ENCODE measurements at regions not wholly inside any gene's neighbourhood (a gene's known extent, or its start where the extent isn't known, plus 50 kb on each side); places are given as distances from the start of the nearest gene placed in this dataset.

GRCh38 chr12:30219047-30219446 lies 435.3 kb upstream of the TMTC1 start:
- no peak overlapping the region for H3K4me3 ChIP-seq (ENCODE audit: low read length)
- H3K9me3 ChIP-seq (ENCODE audit: low read length): no peaks in the 10 kb centered on the region
- no peaks in the 10 kb centered on the region for H3K79me2 ChIP-seq (ENCODE audit: low read length)
- H3K9me2 ChIP-seq (replicated peaks; ENCODE audit: low read length): no peaks in the 10 kb centered on the region
- no peaks in the 10 kb centered on the region for H3K4me1 ChIP-seq (ENCODE audit: insufficient read depth, low read length)
- H3K9ac ChIP-seq (ENCODE audit: low read length): no peak overlapping the region
- H3F3A ChIP-seq (ENCODE audit: low read length, unreplicated experiment): no peaks in the 10 kb centered on the region
- intact Hi-C loops (cut with micrococcal nuclease): no loop called here
- no peaks in the 10 kb centered on the region for H3K27me3 ChIP-seq (ENCODE audit: low read length)
- POLR2A ChIA-PET (ENCODE audit: unreplicated experiment): no interaction called here
- no peak overlapping the region for H3K27ac ChIP-seq (ENCODE audit: low read length)
- ATAC-seq: no peak
- BruUV-seq (replicated peaks): no TSS peak
- no peak overlapping the region for H3K4me2 ChIP-seq (ENCODE audit: low read length)
- TF ChIP-seq EZH2 (IDR thresholded peaks at IDR 0.05; ENCODE audit: low read length, unreplicated experiment) (no peak), EZH2phosphoT487 (IDR thresholded peaks at IDR 0.05; ENCODE audit: borderline replicate concordance, low read length) (no peak), CTCF (conservative IDR thresholded peaks at IDR 0.05; ENCODE audit: low read depth, low read length) (no peak)
- H2AFZ ChIP-seq (ENCODE audit: low read length): no peak overlapping the region
- DNase-seq: no peak
- H3K36me3 ChIP-seq (ENCODE audit: low read depth, low read length): no peaks in the 10 kb centered on the region
- H4K20me1 ChIP-seq (ENCODE audit: low read length): no peaks in the 10 kb centered on the region
- CTCF ChIA-PET: no interaction called here

- POLR2A ChIA-PET (ENCODE audit: unreplicated experiment): no interaction called here
- intact Hi-C loops (cut with micrococcal nuclease): no loop called here
- no peak for DNase-seq
These were observed 434.3 kb upstream of the TMTC1 start for GRCh38 chr12:30218073-30218472.

GRCh38 chr12:30213166-30213565 lies 429.4 kb upstream of the TMTC1 start:
- H2AFZ ChIP-seq (ENCODE audit: low read length): no peak overlapping the region
- no peaks in the 10 kb centered on the region for H3K9me2 ChIP-seq (replicated peaks; ENCODE audit: low read length)
- H4K20me1 ChIP-seq (ENCODE audit: low read length): no peaks in the 10 kb centered on the region
- ChIA-PET POLR2A (ENCODE audit: unreplicated experiment) (no interaction called here), CTCF (no interaction called here)
- H3K4me3 ChIP-seq (ENCODE audit: low read length): no peak overlapping the region
- no peaks in the 10 kb centered on the region for H3K79me2 ChIP-seq (ENCODE audit: low read length)
- no TSS peak for BruUV-seq (replicated peaks)
- no peaks in the 10 kb centered on the region for H3K9me3 ChIP-seq (ENCODE audit: low read length)
- intact Hi-C loops (cut with micrococcal nuclease): no loop called here
- TF ChIP-seq CTCF (conservative IDR thresholded peaks at IDR 0.05; ENCODE audit: low read depth, low read length) (no peak), EZH2phosphoT487 (IDR thresholded peaks at IDR 0.05; ENCODE audit: borderline replicate concordance, low read length) (no peak), EZH2 (IDR thresholded peaks at IDR 0.05; ENCODE audit: low read length, unreplicated experiment) (no peak)
- no peaks in the 10 kb centered on the region for H3K4me1 ChIP-seq (ENCODE audit: insufficient read depth, low read length)
- H3K27me3 ChIP-seq (ENCODE audit: low read length): no peaks in the 10 kb centered on the region
- no peak overlapping the region for H3K9ac ChIP-seq (ENCODE audit: low read length)
- ATAC-seq: no peak
- no peak for DNase-seq
- H3K36me3 ChIP-seq (ENCODE audit: low read depth, low read length): no peaks in the 10 kb centered on the region
- H3F3A ChIP-seq (ENCODE audit: low read length, unreplicated experiment): no peaks in the 10 kb centered on the region
- H3K27ac ChIP-seq (ENCODE audit: low read length): no peak overlapping the region
- no peak overlapping the region for H3K4me2 ChIP-seq (ENCODE audit: low read length)

More at GRCh38 chr12:30218073-30218472, 434.3 kb upstream of the TMTC1 start:
- Histone ChIP-seq H2AFZ (ENCODE audit: low read length) (no peak overlapping the region), H3K9me2 (replicated peaks; ENCODE audit: low read length) (no peaks in the 10 kb centered on the region), H3K27me3 (ENCODE audit: low read length) (no peaks in the 10 kb centered on the region), H3K9me3 (ENCODE audit: low read length) (no peaks in the 10 kb centered on the region), H3K36me3 (ENCODE audit: low read depth, low read length) (no peaks in the 10 kb centered on the region), H3K4me1 (ENCODE audit: insufficient read depth, low read length) (no peaks in the 10 kb centered on the region), H3K27ac (ENCODE audit: low read length) (no peak overlapping the region), H3K9ac (ENCODE audit: low read length) (no peak overlapping the region), H3K4me2 (ENCODE audit: low read length) (no peak overlapping the region), H3K4me3 (ENCODE audit: low read length) (no peak overlapping the region), H4K20me1 (ENCODE audit: low read length) (no peaks in the 10 kb centered on the region), H3K79me2 (ENCODE audit: low read length) (no peaks in the 10 kb centered on the region), H3F3A (ENCODE audit: low read length, unreplicated experiment) (no peaks in the 10 kb centered on the region)
- no peak for TF ChIP-seq EZH2phosphoT487 (IDR thresholded peaks at IDR 0.05; ENCODE audit: borderline replicate concordance, low read length)
- TF ChIP-seq EZH2 (IDR thresholded peaks at IDR 0.05; ENCODE audit: low read length, unreplicated experiment): no peak
- no peak for TF ChIP-seq CTCF (conservative IDR thresholded peaks at IDR 0.05; ENCODE audit: low read depth, low read length)
- CTCF ChIA-PET: no interaction called here
- BruUV-seq (replicated peaks): no TSS peak
- ATAC-seq: no peak
